Sigmoid colon (tissue), 4 donors: ENCODE measurements at regions not wholly inside any gene's neighbourhood (a gene's known extent, or its start where the extent isn't known, plus 50 kb on each side); places are given as distances from the start of the nearest gene placed in this dataset.

ENCODE experiments used
- EP300 ChIP-seq, 4 donors: sonication (generic); formaldehyde crosslinking; IDR thresholded peaks; one replicate each; pipeline ENCODE4 v1.6.1; 2017; ENCODE audit warnings: antibody characterized with exemption in 4 of 4
- POLR2A ChIP-seq, 2 donors: fragments of 450-650 bp; IDR thresholded peaks; one replicate each; pipeline ENCODE4 v1.6.1; 2016; ENCODE audit warnings: antibody characterized with exemption in 2 of 2, mild to moderate bottlenecking in 2 of 2, moderate library complexity in 2 of 2
- POLR2AphosphoS5 ChIP-seq, 4 donors: sonication (generic); formaldehyde crosslinking; IDR thresholded peaks; one replicate each; pipeline ENCODE4 v1.6.1; 2017; ENCODE audit warnings: antibody characterized with exemption in 4 of 4
- TF ChIP-seq, protein P1 (sequence below), 4 experiments: fragments of 450-650 bp in 3 of 4; fragments of 200-600 bp in 1 of 4; IDR thresholded peaks; one replicate each; pipeline ENCODE4 v1.5.1; 2016 to 2019; ENCODE audit warnings: antibody characterized with exemption in 4 of 4, mild to moderate bottlenecking in 3 of 4, moderate library complexity in 2 of 4

DNA sequence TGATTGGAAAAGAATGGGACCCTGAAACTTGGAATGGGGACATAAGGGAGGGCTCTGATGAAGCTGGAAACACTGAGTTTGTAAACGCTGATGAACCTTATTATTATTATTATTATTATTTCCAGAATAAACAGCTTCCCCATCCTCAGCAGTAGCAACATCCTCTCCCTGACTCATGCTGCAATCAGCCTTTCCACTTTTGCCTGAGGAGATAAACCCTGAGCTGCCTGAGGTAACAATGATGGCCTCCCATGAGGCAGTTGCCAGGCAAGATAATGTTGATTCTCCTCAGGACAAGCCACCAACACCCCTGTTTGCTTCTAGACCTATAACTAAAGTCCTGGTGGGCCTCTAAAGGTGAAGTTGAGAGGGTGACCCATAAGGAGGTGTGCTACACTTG, 139.2 kb upstream of the ATP10B start:
- no peak for TF ChIP-seq POLR2A (IDR thresholded peaks at IDR 0.05)
- TF ChIP-seq, protein P1, sequence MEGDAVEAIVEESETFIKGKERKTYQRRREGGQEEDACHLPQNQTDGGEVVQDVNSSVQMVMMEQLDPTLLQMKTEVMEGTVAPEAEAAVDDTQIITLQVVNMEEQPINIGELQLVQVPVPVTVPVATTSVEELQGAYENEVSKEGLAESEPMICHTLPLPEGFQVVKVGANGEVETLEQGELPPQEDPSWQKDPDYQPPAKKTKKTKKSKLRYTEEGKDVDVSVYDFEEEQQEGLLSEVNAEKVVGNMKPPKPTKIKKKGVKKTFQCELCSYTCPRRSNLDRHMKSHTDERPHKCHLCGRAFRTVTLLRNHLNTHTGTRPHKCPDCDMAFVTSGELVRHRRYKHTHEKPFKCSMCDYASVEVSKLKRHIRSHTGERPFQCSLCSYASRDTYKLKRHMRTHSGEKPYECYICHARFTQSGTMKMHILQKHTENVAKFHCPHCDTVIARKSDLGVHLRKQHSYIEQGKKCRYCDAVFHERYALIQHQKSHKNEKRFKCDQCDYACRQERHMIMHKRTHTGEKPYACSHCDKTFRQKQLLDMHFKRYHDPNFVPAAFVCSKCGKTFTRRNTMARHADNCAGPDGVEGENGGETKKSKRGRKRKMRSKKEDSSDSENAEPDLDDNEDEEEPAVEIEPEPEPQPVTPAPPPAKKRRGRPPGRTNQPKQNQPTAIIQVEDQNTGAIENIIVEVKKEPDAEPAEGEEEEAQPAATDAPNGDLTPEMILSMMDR (IDR thresholded peaks at IDR 0.05), result no peak
- TF ChIP-seq EP300 (IDR thresholded peaks at IDR 0.05), result no peak
- no peak for TF ChIP-seq POLR2AphosphoS5 (IDR thresholded peaks at IDR 0.05)
